NCI-H748 (cell line): ENCODE measurements at regions not wholly inside any gene's neighbourhood (a gene's known extent, or its start where the extent isn't known, plus 50 kb on each side); places are given as distances from the start of the nearest gene placed in this dataset.
"Not testable (repeated sequence)": the region's sequence is repeated elsewhere in the genome, so short reads cannot be mapped to it uniquely, and the experiment has no call there.

ENCODE experiments used
- DNase-seq: peaks from one replicate; lab custom pipeline; 2025; ENCODE audit not compliant: unreplicated experiment; lab: John Stamatoyannopoulos, UW

DNA sequence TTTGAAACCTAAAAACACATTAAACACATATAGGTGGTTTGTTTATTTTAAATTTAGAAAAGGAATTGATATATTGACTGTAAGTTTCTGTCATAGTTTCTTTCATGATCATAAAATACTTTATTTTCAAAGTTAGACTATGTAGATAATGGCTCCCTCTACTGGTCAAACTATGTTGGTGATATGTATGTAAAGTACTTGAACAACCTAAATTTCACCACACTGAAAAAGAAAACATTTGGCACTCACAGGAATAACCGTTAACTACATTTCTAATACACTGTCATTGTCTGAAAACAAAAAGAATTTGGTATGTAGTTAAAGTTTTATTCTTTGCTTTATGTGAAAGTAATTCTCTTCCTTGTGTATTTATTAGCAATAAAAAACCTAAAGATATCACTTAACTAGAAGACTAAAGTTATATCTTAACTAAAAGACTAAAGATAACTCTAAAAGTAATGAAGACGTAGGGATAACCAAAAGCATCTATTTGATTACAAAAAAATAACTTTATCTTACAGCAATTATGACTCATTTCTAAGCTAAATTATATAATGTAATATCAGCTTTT is 427.5 kb downstream of the VGLL3 start:
- peak; percentile 54 for DNase-seq

DNA sequence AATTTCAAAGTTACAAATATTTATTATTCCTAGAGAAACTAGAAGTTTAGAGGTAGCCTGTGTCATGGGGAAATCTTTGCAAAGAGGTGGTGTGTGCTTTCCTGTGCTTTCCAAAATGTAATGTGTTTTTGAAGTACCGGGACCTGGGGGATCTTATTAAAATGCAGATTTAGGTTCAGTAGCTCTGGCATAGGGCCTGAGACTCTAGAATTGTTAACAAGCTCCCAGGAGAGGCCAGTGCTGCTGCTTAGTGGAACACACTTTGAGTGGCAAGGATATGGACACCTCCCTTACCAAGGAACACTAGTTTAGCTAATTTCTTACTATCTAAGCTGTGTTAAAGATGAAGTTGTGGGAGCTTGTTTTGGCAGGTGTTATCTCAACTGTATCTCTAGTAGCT is 428.9 kb downstream of the VGLL3 start:
- DNase-seq, result no peak

DNA sequence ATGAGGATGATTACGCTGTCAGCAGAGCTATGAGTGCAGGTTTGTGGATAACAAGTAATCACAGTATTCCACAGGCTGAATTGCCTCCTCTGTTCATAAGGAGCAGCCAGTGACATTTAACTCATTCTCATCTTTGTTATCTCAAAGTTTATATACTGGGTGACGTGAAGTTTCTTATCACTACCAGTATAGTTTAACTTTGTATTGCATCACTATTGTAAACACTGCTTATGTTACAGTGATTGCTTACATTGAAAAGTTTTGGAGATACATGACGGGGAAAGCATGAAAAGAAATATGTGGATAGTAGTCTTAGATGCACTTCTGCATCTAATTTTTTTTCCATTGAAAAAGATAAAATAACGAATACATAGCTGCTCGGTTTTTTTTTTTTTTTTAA is 429.7 kb downstream of the VGLL3 start:
- DNase-seq, result no peak

DNA sequence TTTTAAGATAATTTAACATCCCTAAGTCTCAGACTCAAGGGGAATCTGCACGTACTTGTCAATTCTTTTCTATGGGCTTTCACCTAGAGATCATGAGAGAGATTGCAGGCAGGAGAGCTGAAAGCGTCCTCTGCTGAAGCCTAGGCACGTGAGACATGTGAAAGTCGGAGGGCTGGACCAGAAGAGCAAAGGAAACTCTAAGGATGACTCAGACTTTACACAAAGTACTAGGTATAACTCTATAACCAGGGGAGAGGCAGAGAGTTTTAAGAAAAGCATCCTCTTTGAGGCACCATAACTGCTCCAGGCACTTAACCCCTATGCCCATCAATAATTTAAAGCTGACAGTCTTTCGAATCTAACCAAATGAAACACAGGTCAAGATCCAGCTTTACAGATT is 436.6 kb downstream of the VGLL3 start:
- DNase-seq, result no peak

DNA sequence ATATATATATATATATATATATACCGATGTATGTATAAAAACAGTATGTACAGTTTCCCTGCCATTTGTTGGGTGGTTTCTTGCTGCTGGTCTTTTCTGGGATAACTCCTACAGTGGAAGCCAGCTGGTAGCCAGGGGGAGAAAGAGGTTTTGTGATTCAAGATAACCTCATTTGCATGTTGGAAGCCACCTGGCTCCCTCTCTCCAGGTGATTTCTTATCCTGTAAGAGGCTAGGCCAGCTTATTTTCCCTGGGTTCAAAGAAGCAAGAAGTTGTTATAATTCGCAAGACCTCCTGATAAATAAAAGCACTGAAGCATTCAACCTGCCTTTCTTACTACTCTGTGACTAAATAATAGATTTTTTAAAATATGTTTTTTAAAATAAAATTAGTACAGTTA is 443.3 kb downstream of the VGLL3 start:
- no peak for DNase-seq

DNA sequence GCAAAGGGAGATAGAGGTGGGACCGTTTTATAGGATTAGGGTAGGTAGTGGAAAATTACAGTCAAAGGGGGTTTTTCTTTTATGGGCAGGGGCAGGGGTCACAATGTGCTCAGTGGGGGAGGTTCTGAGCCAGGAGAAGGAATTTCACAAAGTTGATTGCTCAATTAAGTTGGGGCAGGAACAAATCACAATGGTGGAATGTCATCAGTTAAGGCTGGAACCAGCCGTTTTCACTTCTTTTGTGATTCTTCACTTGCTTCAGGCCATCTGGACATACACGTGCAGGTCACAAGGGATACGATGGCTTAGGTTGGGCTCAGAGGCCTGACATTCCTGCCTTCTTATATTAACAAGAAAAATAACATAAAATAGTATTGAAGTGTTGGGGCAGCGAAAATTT is 453.8 kb downstream of the VGLL3 start:
- no peak for DNase-seq

DNA sequence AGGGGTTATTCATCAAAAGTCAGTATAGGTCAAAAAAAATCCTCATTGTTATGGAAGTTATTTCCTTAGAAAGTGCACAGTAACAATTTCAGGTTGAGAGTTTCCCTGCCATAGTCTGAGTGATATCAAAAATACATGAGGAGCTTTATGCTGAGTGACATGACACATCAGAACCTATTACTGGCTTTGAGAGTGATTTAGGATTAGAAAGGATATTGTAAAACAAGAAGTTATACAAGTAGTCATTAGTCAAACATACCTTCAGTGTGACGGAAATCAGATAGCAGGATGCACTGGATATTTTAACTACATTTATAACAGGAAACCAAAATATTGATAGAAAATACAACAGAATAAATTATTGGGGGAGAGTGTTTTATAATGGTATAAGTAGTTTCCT is 471.1 kb downstream of the VGLL3 start:
- no peak for DNase-seq

DNA sequence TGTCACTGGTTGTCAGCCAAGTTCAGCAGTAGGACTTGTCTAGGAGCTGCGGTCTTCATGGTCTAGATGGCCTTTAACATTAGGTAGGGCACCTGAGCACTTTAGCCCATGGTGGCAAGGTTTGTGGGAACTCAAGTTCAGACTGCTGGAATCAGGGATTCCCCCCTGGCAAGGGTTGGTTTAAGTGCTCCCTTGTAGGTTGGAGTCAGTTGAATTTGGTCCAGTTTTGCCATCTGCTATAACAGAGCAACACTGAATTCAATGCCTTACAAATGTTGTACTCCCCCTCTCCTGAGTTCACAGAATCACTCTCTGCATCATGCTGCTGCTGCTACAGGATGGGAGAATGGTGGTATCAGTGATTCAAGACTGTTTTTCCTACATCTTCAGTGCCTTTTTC is 509.3 kb downstream of the VGLL3 start:
- DNase-seq, result no peak

DNA sequence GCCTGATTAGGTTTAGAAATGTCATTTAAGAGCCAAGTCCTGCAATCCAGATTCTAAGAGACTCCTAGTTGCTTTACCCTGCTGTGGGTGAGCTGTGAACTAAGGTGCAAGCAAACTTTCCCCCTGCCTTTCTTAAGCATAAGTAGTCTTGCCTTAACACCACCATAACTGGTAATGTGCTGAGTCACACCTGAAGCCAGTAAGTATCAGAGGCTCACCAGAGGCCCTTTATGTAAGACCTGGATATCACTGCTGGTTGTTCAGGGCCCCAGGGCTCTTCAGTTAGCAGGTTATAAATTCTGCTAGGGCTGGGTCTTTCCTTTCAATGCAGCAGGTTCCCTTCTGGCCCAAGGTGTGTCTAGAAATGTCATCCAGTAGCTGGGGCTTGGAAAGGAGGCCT is 509.9 kb downstream of the VGLL3 start:
- DNase-seq, result no peak

DNA sequence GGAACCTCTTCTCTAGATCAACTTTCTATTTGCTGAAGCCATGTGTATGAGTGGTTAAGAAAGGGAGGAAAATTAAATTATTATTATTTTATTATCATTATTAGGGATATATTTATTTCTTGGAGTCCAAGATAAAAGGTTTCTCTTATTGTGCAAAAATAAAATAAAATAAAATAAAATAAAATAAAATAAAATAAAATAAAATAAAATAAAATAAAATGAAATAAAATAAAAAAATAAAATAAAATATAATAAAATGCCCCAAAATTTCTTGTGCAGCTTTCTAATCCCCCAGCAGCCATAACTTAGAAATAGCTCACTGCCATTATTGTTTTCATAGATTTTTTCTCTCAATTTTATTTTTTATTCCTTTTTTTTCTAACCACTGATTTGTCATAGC is 526.8 kb downstream of the VGLL3 start:
- no peak for DNase-seq

DNA sequence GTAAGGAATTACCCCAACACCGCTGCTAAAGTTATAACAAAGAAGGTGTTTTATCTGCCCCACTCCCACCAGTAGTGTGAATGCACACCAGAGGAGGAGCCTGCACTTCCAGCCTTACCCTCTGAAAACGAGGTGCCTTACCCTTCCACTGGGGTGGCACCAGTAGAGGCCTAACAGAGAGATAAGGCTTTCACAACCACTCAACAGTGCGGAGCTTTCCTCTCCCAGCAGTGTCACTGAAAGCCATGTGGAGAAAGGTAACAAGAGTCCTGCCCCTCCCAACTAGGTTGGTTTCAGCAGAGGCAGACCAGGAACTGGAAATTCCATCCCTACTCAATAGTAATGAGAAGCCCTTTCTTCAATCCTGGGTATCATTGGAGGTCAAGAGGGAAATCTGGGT is 539.2 kb downstream of the VGLL3 start:
- no peak for DNase-seq

DNA sequence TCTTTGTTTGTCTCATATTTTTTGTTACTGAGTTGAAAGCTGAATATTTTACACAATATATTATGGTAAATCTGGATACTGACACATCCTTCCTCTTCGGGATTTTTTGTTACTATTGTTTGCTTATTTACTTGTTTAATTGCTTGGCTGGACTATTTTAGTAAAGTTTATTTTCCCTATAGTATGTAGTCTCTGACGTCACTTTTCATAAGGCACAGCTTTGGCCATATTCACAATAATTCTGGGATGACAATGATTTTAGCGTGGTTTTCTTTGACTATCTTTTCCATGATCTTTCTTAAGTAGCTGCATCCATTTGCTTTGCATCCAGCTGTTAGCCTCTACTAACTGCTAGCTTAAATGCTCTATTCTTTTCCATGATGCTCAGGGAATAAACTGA is 552.4 kb downstream of the VGLL3 start:
- no peak for DNase-seq

DNA sequence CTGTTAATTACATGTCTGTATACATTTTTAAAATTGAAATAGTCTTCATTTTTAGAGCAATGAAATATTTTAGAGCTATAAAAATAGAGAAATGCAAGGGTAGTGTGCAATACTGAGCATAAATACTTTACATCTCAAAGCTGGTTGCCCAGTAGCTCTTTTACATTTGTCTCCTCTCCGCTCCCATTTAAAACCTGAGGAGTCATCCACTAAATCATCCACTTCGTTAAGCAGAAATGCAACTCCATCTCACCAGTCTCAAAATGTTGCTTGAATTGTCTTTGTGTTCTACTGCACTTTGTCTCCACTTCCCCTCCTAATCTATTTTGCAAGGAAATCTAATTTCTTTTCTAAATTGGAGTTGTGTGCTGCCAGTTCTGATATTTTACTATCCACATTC is 563.6 kb downstream of the VGLL3 start:
- no peak for DNase-seq

DNA sequence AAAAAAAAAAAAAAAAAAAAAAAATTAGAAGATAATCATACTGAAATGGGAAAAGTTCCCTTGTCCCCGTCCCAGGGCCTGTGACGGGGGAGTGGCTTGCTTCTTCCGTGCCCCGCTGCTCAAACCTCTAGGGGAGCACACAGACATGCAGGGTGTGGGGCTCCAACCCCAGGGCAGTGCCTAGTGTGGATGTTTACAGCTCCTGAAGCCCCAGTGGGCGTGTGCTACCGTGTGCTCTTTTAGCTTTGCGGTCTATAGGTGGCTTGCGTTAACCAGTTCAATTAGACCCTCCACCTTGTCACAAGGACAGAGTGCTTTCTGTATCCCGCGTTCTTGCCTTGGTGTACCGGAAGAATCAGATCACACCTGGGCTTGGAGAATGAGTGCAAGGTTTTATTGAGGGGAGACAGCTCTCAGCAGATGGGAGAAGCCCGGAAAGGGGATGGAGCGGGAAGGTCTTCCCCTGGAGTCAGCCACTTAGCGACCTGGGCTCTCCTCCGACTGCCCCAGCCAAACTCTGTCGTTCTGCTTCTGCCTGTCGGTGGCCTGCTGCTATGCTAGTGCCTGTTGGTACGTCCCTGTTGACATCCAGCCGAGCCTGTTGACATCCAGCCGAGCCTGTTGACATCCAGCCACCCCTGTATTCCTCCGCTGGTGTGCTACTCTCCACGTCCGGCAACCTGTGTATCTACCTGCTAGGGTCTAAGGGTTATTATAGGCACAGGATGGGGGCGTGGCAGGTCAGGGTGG is 569.8 kb downstream of the VGLL3 start:
- no peak for DNase-seq

DNA sequence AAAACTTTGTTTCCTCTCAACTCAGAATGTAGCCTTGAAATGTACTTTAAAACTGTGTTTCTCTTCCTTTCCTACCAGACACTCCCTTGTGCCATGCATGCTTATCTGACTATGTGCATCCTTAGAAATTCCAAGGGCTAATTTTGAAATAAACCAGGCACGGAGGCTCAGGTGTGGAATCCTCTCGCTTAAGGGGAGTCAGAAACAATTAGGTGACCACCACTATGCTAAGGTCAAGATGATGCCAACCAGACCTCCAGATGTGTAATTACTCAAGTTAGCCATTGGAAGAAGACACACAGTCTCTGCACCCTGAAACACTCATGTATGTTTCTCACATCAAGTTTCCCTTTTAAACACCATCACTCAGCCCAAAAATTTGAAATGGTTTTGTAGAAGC is 572.1 kb downstream of the VGLL3 start:
- no peak for DNase-seq

DNA sequence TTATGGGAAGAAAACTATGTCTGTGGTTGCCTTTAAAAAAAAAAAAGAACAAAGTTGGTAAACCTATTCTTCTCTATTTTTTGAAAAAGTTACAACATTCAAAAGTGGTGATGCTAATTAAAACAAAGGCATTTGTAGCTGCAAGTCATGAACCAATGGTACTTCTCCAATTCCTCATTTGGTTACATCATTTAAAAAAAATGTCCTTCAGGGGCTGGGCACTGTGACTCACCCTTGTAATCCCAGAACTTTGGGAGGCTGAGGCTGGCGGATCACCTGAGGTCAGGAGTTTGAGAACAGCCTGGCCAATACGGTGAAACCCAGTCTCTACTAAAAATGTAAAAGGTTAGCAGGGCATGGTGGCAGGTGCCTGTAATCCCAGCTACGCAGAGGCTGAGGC is 574.6 kb downstream of the VGLL3 start:
- DNase-seq, result no peak

DNA sequence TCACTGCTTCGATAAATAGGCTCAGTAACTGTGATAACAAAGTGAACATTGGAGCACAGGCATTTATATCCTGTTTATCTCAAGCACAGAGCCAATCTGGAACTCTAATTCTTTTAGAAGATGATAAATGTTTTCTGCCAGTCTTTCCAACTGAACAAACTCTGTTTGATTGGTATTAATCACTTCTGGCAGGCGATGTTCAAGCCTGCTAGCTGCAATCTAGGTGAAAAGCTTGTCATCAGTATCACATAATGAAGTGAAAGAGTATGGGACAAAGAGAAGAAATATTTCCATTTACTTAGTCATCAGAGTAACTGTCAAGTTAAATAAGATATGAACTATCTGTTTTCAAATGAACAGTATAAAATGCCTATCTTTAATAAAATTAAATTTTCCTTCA is 577.3 kb downstream of the VGLL3 start:
- no peak for DNase-seq

DNA sequence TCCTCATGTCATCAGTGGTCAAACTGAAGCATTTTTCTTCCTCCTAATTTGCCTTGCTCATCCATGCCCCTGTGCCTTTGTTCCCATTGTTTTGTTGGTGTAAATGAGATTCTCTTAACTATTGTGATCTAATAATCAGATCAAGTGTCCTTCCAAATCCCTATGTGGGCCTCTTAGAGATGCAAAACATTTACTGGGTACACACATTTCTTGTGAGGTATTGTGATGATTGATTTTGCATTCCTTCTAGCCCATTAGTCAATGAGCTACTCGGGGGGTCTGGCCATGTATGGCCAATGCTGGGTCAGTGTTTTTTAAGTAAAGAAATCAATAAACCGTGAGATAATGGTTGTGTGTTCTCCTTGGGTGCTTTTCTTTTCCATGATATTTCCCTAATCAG is 580.4 kb downstream of the VGLL3 start:
- DNase-seq, result no peak

DNA sequence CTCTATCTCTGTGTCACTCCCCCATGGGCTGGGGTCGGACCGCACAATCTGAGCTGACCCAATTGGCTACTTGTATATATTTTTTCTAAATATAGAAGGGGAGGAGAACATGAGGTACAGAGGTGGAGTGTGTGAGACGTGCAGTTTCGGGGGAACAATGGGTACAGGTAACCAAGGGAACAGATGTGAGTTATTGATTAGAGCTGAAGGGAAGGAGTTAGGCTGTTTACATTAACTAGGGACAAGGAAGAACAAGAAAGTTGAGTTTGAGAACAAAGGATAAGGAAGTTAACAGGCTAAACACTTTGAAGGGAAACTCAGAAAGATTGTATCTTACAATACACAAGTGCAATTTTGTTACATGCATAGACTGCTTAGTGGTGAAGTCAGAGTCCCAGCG is 601.2 kb downstream of the VGLL3 start:
- not testable (repeated sequence) for DNase-seq

DNA sequence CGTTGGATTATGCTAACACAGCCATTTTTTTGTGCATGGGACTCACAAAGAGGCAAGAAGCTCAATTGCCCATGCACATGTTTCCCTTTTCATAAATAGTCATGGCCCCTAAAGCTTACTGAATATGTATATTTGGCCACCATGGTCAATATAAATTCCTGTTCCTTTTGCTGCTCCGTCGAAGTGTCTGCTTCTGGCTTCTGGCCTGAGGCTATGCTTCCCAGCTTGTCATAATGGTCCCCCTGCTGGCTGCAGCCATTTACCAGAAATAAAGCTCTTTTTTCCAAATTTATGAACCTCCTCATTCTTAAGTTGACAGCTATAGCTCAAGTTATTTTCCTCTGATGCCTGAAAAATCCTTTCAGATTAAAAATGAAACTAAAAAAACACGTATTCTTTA is 602.1 kb downstream of the VGLL3 start:
- no peak for DNase-seq

DNA sequence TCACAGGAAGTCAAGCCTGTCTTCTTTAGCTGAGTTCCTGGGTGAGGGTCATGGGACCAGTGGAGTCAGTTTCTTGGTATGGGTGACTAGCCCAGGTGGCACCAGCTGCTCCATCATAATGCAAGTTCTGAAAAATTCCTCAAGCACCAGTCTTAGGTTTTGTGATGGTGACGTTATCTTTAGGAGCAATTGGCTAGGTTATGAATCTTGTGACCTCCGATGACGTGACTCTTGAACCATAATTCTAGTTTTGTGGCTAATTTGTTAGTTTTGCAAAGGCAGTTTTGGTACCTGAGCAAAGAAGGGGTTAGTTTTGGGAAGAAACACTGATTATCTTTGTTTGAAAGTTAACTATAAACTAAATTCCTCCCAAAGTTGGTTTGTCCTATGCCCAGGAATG is 608.4 kb downstream of the VGLL3 start:
- DNase-seq, result no peak

DNA sequence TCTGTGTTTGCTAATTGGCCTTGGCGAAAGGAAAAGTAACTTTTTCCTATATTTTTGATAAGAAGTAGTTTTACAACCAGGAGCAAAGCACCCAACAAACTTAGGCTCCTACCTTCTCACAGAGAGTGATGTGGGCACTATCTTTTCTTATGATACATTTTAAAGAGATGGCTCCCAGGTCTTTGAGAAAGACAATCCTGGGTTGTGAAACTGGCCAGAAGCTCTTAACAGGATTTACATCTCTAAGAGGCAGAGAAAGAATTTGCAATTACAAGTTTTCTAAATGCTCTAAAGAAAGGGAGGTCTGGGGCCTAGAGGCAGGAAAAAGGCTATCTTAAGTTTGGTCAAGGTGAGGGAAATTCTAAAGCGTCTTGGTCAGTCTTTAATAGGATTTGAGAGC is 609.7 kb downstream of the VGLL3 start:
- no peak for DNase-seq

DNA sequence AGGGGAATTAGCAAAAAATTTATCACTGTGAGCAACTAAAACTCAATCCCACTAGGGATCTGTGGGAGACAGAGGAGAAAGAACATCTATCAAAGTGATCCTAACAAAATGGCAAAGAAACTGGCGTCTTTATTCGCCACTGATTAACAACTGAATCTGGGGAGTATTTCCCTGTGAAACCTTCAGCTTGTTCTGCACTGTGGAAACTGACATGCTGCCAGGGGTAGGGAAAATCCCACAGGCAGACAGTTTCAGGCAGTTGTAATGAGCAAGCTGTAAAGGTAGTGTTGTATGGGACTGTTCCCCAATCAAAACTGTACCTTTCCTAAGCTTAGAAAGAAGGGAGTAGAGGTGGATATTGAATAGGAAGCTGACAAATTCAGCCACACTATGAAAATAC is 611.7 kb downstream of the VGLL3 start:
- DNase-seq, result no peak
